GM12873 (cell line): ENCODE measurements at regions not wholly inside any gene's neighbourhood (a gene's known extent, or its start where the extent isn't known, plus 50 kb on each side); places are given as distances from the start of the nearest gene placed in this dataset.
A peak's percentile ranks its signal among the peaks of the same experiment; 100 is the strongest.

Source experiments
- TF ChIP-seq, protein P1 (sequence below): IDR thresholded peaks from 2 replicates; pipeline ENCODE4 v1.5.1; 2012; ENCODE audit warnings: low read depth, mild to moderate bottlenecking, moderate library complexity, low read length, control low read depth; ENCODE audit not compliant: insufficient read depth; ENCODE audit errors: missing control alignments

DNA sequence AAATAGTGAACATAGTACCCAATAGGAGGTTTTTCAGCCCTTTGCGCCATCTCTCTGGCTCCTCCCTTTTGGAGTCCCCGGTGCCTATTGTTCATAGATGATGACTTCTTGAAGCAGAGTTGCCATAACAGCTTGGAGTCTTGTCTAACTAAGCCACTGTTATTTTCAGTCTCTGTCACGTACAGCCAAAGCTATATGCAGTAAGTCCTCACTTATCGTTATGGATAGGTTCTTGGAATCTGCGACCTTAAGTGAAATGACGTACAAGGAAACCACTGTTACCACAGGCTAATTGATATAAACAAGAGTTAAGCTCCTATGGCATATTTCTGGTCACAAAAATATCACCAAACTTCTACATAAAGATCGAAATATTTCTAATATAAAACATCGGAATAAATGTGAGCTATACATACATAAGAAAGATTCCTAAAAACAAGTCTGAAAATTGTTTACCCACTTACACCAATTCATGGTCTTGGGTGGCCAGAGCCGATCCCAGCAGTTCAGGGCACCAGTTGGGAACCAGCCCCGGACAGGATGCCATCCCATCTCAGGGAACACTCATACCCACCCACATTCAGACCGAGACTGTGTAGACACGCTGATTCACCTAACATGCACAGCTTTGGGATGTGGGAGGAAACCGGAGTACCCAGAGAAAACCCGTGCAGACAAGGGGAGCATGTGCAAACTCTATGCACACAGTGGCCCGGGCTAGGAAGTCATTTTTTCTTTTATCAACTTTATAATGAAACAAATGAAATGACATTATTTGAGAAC, 76.0 kb upstream of the PRPS1L1 start:
- TF ChIP-seq, protein P1, sequence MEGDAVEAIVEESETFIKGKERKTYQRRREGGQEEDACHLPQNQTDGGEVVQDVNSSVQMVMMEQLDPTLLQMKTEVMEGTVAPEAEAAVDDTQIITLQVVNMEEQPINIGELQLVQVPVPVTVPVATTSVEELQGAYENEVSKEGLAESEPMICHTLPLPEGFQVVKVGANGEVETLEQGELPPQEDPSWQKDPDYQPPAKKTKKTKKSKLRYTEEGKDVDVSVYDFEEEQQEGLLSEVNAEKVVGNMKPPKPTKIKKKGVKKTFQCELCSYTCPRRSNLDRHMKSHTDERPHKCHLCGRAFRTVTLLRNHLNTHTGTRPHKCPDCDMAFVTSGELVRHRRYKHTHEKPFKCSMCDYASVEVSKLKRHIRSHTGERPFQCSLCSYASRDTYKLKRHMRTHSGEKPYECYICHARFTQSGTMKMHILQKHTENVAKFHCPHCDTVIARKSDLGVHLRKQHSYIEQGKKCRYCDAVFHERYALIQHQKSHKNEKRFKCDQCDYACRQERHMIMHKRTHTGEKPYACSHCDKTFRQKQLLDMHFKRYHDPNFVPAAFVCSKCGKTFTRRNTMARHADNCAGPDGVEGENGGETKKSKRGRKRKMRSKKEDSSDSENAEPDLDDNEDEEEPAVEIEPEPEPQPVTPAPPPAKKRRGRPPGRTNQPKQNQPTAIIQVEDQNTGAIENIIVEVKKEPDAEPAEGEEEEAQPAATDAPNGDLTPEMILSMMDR: no peak

DNA sequence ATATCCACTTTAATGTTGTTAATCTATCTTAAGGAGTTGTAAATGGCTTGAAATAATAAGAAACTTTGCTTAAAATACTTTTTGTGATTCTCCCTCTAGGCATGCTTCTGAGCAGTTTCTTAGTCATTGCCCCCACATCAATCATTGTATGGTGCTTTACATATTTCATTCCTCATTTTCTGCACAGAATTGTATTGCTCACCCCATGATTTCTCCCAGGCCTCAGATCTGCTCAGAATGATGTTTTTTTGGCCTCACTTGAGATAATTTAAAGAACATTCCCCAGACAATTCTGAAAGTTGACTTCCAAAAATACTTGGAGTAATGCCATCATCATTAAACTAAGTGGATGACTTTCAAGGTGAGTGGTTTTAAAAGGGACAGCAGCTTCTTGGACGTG, 82.1 kb upstream of the PRPS1L1 start:
- TF ChIP-seq, protein P1: no peak

DNA sequence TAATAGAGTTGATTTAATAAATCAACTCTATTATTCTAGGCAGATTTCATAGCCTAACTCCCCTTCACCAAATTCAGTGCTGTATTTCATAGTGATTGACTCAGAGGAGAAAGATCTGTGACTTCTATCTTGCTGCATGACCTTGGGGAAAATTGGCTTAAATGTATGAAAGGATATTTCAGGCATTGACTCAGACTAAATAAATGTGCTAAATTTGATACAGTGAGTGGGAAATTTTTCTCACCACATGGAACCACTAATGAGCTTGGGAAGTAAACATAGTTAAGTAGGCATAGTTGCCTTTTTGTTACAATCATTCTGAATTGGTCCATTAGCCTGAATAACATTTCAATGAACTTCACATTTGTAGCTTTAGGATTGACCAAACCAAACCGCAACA, 89.0 kb upstream of the PRPS1L1 start:
- TF ChIP-seq, protein P1: no peak

DNA sequence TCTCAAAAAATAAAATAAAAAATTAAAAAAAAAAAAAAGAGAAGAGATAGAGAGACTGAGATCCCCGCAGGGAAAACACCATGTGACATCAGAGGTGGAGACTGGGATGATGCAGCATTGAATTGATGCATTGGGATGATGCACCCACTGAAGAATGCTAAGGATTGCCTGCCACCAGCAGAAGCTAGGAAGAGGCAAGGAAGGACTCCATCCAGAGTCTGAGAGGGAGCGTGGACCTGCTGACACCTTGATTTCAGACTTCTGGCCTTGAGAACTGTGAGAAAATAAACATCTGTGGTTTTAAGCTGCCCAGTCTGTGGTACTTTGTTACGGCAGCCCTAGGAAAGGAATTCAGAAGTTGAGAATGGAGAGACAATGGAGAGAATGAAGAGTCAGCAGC, 89.8 kb upstream of the PRPS1L1 start:
- TF ChIP-seq, protein P1: no peak

DNA sequence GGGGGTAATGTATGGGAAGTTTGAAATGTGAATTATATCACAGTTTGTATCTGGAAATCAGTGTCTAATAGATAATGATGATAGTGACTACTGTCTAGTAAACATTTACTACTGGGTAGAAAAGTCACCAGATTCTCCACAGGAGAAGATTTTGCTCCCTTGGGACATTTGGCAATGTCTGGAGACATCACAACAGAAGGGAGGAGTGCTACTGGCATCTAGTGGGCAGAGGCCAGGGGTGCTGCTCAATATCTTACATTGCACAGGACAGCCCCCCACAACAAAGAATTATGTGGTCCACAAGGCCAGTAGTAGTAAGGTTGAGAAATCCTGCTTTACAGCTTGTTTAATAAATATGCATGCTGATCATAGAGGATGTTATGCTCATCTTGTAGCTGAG, 92.3 kb upstream of the PRPS1L1 start:
- TF ChIP-seq, protein P1: peak; percentile 24

DNA sequence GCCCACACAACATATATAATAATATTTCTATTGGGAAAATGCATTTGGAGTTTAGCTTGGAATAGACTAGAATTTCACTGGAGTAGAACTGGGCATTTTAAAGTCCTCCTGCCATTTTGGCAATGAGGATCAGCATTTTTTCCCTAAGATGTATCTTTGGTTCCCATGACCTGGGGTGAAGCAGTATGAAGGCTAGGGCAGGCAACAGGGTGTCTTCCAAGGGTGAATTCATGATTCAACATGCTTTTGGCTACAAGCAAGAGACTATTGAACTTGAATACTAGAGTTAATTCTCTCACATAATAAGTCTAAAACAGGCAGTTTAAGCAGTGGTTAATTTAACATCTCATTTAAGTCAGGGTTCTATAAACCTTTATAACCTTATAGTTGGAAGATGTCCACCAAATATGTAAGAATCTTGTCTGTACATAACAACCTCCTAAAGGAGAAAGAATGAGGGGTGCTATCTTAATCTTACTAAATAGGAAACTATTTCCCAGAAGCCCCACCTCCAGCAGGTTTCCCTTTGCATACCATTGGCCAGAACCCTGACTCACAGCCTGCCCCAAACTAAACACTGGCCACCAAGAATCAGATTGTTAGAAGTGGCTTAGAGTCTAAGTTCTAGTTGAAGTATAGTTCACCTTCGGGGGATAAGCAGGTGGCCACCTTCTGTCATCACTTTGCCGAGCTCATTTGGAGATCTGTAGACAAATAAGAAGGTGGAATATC, 96.0 kb upstream of the PRPS1L1 start:
- TF ChIP-seq, protein P1: no peak

DNA sequence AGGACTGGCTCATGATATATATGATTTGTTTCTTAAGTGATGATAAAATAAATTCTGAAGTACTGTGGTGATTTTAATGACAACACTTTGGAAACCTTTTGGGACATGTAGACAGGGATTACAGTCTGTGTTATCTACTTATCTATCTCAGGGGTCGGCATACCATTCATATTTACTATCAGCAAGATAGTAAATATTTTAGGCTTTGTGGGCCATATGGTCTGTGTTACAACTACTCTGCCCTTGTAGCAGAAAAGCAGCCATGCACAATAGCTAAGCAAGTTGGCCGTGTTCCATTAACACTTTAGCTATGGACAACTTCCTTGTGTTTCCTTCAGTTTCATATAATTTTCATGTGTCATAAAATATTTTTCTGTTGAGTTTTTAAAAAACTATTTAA, 97.8 kb upstream of the PRPS1L1 start:
- TF ChIP-seq, protein P1: no peak
